ENCODE measurements at regions not wholly inside any gene's neighbourhood (a gene's known extent, or its start where the extent isn't known, plus 50 kb on each side); places are given as distances from the start of the nearest gene placed in this dataset.
A peak's percentile ranks its signal among the peaks of the same experiment; 100 is the strongest.

DNA sequence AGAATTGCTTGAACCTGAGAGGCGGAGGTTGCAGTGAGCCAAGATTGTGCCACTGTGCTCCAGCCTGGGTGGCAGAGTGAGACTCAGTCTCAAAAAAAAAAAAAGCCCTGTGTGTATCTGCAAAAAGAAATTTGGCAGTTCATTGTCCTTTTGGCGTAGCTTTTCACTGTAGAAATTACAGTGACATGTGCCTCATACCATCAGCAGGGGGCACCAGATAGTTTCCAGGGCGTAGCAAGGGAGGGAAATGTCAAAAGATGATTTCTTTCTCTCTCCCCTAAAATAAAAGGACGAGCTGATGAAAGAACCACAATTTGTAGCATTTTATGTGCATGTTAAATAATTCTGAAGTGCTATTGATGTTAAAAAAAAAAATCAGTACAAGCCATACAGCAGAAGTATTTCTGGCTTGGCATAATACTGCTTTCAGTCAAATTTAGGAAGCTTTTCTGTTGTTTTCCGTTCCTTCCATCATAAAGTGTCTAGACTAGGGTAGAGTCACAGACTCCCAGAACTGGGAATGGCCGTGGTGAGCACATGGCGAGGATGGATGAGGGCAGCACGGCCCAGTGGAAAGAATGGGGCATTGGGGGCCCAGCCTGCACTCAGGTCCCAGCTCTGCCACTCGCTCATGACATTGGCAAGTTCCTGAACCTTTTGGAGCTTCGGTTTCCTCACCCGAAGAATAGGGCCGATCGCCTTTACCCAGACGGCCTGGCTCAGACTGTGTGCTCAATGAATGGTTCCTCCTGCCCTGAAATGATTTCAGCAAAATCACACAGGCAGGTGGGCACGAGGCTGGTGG, 59.8 kb upstream of the RPH3AL start:
- peak; percentile 43; the same call in 1 of the 2 replicates for TF ChIP-seq MYC (IDR thresholded peaks at IDR 0.05; ENCODE audit: low read depth, low read length)
- no peak for TF ChIP-seq POLR2A (IDR thresholded peaks at IDR 0.05; ENCODE audit: extremely low read depth, insufficient read length)
